ENCODE measurements at regions not wholly inside any gene's neighbourhood (a gene's known extent, or its start where the extent isn't known, plus 50 kb on each side); places are given as distances from the start of the nearest gene placed in this dataset.

DNA sequence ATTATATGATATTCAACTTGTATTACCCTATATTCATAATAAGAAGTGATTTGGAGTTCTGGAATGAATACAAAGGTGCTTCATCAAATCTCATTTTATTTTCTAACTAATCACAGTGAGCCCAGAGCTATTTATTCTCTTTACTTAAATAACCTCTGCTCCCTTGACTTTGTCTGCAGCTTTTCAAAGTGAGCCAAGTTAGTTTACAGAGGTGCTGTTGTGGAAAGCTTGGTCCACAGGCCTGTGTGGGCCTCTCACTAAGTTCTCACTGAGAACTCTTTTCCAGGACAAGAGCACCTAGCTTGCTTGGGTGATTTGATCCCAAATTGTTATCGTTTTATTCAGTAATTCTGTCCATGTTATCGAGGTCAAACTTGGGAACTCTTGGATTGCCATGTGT is 319.3 kb downstream of the RFC3 start:
- in situ Hi-C loops (cut with MboI; ENCODE audit: low sequenced_read_pairs) (no loop called here), dilution Hi-C loops (cut with HindIII; ENCODE audit: low sequenced_read_pairs, unreplicated experiment) (no loop called here), intact Hi-C loops (cut with micrococcal nuclease) (no loop called here)
- H3K23ac ChIP-seq (ENCODE audit: low read depth, low read length), result no peak overlapping the region
- H3K14ac ChIP-seq (replicated peaks; ENCODE audit: low read depth, low read length), result no peak overlapping the region
- no peaks in the 10 kb centered on the region; the same call in none of the 2 replicates for H3K27me3 ChIP-seq (ENCODE audit: control insufficient read depth, insufficient read depth, low read length)
- no peak overlapping the region for H4K8ac ChIP-seq (ENCODE audit: low read depth in 2 of 2, low read length in 2 of 2)
- no peak overlapping the region for H3K9ac ChIP-seq (ENCODE audit: low read depth, low read length)
- H4K91ac ChIP-seq (ENCODE audit: insufficient read depth, low read depth, low read length), result no peak overlapping the region
- BruUV-seq (replicated peaks), result no TSS peak
- H3K18ac ChIP-seq (ENCODE audit: low read depth, low read length), result no peak overlapping the region
- H3K79me1 ChIP-seq (ENCODE audit: low read depth in 1 of 2, low read length in 2 of 2), result no peaks in the 10 kb centered on the region
- no peaks in the 10 kb centered on the region for H3K36me3 ChIP-seq (ENCODE audit: control insufficient read depth, insufficient read depth, low read length)
- no peak overlapping the region for H2AK5ac ChIP-seq (ENCODE audit: low read depth, low read length)
- no peaks in the 10 kb centered on the region for H3K4me1 ChIP-seq (ENCODE audit: control insufficient read depth, insufficient read depth, low read length)
- no peak overlapping the region for H3K4ac ChIP-seq (ENCODE audit: low read depth, low read length)
- ATAC-seq (ENCODE audit: low read depth), result no peak
- no peak overlapping the region for H2AFZ ChIP-seq (replicated peaks; ENCODE audit: low read length, poor library complexity)
- peaks cover 2% of the 10 kb centered on the region; the same call in 1 of the 2 replicates for H3K9me3 ChIP-seq (ENCODE audit: control insufficient read depth, insufficient read depth, low read length)
- no peak for DNase-seq
- no peak overlapping the region for H2BK20ac ChIP-seq (ENCODE audit: low read depth, low read length)
- no CpG with 5 or more reads among the region's 2 CpGs for WGBS, 2 experiments (ENCODE audit: extremely low coverage in 2 of 2, insufficient read length in 1 of 2)
- H4K20me1 ChIP-seq (ENCODE audit: insufficient read depth, low read length), result no peaks in the 10 kb centered on the region
- no peak overlapping the region for H4K5ac ChIP-seq (ENCODE audit: low read depth, low read length)
- H3K27ac ChIP-seq (ENCODE audit: insufficient read depth, low read length), result no peak overlapping the region
- H3K4me3 ChIP-seq (ENCODE audit: insufficient read depth, low read depth, low read length), result no peak overlapping the region
- ChIA-PET CTCF (no interaction called here), POLR2A (ENCODE audit: unreplicated experiment) (no interaction called here)
- no peak for TF ChIP-seq RAD21 (IDR thresholded peaks at IDR 0.05; ENCODE audit: low read length)
- TF ChIP-seq, protein P1, sequence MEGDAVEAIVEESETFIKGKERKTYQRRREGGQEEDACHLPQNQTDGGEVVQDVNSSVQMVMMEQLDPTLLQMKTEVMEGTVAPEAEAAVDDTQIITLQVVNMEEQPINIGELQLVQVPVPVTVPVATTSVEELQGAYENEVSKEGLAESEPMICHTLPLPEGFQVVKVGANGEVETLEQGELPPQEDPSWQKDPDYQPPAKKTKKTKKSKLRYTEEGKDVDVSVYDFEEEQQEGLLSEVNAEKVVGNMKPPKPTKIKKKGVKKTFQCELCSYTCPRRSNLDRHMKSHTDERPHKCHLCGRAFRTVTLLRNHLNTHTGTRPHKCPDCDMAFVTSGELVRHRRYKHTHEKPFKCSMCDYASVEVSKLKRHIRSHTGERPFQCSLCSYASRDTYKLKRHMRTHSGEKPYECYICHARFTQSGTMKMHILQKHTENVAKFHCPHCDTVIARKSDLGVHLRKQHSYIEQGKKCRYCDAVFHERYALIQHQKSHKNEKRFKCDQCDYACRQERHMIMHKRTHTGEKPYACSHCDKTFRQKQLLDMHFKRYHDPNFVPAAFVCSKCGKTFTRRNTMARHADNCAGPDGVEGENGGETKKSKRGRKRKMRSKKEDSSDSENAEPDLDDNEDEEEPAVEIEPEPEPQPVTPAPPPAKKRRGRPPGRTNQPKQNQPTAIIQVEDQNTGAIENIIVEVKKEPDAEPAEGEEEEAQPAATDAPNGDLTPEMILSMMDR (conservative IDR thresholded peaks at IDR 0.05; ENCODE audit: low read depth, low read length), result no peak
- no peak for TF ChIP-seq CEBPB (IDR thresholded peaks at IDR 0.05; ENCODE audit: low read depth, low read length)
- no peak for TF ChIP-seq CHD1 (IDR thresholded peaks at IDR 0.05; ENCODE audit: low read depth, low read length)
- no peak for TF ChIP-seq RFX5 (IDR thresholded peaks at IDR 0.05; ENCODE audit: low read depth, low read length)
- no peak for TF ChIP-seq MXI1 (IDR thresholded peaks at IDR 0.05; ENCODE audit: borderline replicate concordance, low read depth, low read length)
- TF ChIP-seq BHLHE40 (IDR thresholded peaks at IDR 0.05; ENCODE audit: low read depth, low read length), result no peak
- TF ChIP-seq MAZ (IDR thresholded peaks at IDR 0.05; ENCODE audit: borderline replicate concordance, low read depth, low read length), result no peak
- TF ChIP-seq, protein P2, sequence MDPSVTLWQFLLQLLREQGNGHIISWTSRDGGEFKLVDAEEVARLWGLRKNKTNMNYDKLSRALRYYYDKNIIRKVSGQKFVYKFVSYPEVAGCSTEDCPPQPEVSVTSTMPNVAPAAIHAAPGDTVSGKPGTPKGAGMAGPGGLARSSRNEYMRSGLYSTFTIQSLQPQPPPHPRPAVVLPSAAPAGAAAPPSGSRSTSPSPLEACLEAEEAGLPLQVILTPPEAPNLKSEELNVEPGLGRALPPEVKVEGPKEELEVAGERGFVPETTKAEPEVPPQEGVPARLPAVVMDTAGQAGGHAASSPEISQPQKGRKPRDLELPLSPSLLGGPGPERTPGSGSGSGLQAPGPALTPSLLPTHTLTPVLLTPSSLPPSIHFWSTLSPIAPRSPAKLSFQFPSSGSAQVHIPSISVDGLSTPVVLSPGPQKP (IDR thresholded peaks at IDR 0.05; ENCODE audit: borderline replicate concordance, low read depth, low read length), result no peak
- no peak for TF ChIP-seq MAFK (IDR thresholded peaks at IDR 0.05; ENCODE audit: low read depth, low read length)
- no peak for TF ChIP-seq POLR2A (IDR thresholded peaks at IDR 0.05; ENCODE audit: low read depth, low read length)
- TF ChIP-seq RCOR1 (IDR thresholded peaks at IDR 0.05; ENCODE audit: insufficient replicate concordance, low read length), result no peak
- TF ChIP-seq SMC3 (IDR thresholded peaks at IDR 0.05; ENCODE audit: low read depth, low read length), result no peak
- TF ChIP-seq, protein P3, sequence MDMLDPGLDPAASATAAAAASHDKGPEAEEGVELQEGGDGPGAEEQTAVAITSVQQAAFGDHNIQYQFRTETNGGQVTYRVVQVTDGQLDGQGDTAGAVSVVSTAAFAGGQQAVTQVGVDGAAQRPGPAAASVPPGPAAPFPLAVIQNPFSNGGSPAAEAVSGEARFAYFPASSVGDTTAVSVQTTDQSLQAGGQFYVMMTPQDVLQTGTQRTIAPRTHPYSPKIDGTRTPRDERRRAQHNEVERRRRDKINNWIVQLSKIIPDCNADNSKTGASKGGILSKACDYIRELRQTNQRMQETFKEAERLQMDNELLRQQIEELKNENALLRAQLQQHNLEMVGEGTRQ (IDR thresholded peaks at IDR 0.05; ENCODE audit: low read depth, low read length), result no peak
- no peak for TF ChIP-seq FOS (IDR thresholded peaks at IDR 0.05; ENCODE audit: low read depth, low read length)
- no peak for TF ChIP-seq NFE2L2 (IDR thresholded peaks at IDR 0.05; ENCODE audit: low read depth, low read length)
- no peak overlapping the region for H3K56ac ChIP-seq (ENCODE audit: extremely low read depth, insufficient read depth, low read length)
- H2AK9ac ChIP-seq (replicated peaks; ENCODE audit: low read depth, low read length, poor library complexity), result no peak overlapping the region
- H3K9me1 ChIP-seq (ENCODE audit: insufficient read depth, low read length), result no peaks in the 10 kb centered on the region
- H2BK15ac ChIP-seq (ENCODE audit: low read depth, low read length), result no peak overlapping the region
- no peak overlapping the region for H2BK120ac ChIP-seq (ENCODE audit: low read depth, low read length)
- no peak overlapping the region for H3K4me2 ChIP-seq (ENCODE audit: low read depth, low read length)
- no peak overlapping the region for H2BK5ac ChIP-seq (ENCODE audit: low read depth, low read length, poor library complexity, severe bottlenecking)

Data from IMR-90 (cell line).